GM19395 (cell line): ENCODE measurements at regions not wholly inside any gene's neighbourhood (a gene's known extent, or its start where the extent isn't known, plus 50 kb on each side); places are given as distances from the start of the nearest gene placed in this dataset.

Experiments used
- ATAC-seq: cut with Tn5 transposase; IDR thresholded peaks from one replicate; pipeline ENCODE4 v1.9.1; 2021; ENCODE audit warnings: mild to moderate bottlenecking, moderate library complexity; ENCODE audit not compliant: unreplicated experiment

GRCh38 chr4:71268166-71268565 is 70.7 kb upstream of the SLC4A4 start:
- ATAC-seq = no peak

DNA sequence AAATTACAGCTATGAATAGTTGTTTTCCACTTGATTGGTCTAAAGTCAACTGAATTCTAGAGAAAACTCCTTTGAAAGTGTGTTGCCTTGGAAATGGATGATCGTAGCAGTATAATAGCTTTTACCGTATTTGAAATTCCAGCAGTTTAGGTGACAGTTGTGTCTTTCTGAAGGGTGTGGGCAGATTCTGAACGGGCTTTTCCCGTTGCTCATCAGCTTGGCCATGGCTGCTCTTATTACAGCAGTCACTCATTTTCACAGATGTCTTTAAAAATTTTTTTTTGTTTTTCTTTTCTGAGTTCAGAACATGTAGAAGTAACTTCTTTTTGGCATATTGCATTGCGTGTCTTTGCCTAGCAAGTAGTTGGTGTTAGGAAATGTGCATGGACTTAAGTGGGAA is 69.6 kb upstream of the SLC4A4 start:
- ATAC-seq = no peak

DNA sequence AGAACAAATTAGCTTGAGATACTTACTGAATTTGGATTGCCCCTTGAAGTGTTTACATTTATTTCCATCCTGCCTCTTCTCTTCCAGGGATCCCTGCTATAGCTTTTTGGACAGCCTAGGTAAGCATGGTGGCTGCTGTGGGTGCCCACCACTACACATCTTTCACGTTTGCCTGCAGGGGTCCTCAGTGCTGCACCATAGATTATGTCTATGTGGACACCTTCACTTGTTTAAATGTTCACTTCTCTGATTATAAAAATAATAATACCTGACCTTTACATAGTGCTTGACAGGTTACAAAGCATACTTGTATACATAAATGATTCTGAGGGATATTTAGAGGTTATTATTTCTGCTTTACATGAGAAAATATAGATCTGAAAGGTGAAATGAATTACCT is 67.9 kb upstream of the SLC4A4 start:
- peak; percentile 55 for ATAC-seq

GRCh38 chr4:71272976-71273375 is 65.8 kb upstream of the SLC4A4 start:
- ATAC-seq = no peak

GRCh38 chr4:71275004-71275403 is 63.8 kb upstream of the SLC4A4 start:
- ATAC-seq = no peak

DNA sequence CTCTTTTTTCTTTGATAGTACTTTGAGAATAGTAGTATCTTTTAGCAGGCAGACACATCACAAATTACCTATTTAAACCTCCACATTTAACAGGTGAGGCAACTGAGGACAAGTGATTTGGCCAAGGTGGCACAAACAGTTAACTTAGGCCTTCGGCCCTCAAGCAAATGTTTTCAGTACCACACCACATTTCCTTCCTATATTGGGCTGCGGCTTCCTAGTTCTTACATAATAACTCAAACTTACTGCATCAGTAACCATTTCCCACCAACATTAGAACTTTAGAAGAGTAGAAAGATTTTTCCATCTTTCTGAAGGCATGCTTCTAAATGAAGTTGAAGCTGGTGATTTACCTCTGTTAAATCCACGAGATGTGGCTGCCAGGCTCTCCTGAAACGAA is 63.2 kb upstream of the SLC4A4 start:
- no peak for ATAC-seq

DNA sequence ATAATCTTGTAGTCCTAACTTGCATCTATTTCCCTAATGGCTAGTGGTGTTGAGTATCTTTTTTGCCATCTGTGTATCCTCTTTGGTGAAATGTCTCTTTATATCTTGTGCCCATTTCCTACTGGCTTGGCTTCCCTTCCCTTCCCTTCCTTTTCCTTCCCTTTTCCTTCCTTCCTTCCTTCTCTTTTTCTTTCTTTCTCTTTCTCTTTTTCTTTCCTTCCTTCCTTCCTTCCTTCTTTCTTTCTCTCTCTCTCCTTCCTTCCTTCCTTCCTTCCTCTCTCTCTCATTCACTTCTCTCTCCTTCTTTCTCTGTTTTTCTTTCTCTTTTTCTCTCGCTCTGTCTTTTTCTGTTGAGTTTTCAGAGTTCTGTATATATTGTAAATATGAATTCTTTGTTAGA is 61.5 kb upstream of the SLC4A4 start:
- no peak for ATAC-seq

DNA sequence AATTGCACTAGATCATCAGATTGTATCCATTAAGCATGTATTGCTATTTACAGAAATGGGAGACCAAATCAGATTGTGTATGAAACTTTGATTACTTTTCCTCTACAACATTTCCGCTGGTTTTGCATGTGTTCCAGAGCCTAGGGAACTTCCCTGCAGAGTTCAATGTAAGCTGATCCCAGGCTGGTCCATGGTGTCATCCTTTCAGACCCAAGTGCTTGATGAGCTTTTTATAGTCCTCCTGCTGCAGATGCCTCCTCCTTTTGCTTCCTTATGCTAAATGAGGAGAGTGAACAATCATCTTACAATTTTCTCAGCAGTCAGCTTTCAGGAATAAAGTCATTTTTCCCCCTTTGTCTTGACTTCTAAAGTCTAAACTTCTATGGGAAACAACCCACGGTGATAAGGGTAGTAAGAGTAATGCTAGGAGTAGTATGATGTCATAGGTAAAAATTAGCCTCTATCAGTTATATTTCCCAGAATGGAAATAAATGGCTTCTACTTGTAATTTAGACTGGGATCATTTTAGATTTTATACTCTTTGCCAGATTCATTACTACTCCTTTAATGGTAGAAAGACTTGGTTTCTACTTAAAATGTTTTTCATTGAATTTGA is 55.1 kb upstream of the SLC4A4 start:
- no peak for ATAC-seq

- no peak for ATAC-seq
Measured at GRCh38 chr4:71287305-71287704, 51.5 kb upstream of the SLC4A4 start.

DNA sequence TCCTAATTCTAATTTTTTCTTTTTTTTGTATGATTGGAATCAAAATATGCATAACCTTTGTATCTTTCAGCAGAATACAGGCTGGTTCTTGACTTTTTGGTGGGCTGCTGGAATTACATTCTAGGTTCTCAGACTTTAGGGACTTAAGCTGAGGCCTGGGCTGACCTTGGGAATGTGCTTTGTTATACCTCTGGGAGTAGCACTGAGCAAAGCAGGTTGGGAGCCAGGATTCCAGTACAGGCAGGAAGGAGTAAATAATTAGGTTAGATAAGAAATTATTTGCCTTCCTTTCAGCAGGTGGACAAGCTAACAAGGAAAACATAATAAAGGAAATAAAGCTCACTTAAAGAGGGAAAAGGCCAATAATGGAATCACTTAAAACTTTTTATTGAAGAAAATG is 49.9 kb upstream of the SLC4A4 start:
- ATAC-seq = no peak
